SK-N-SH (cell line): ENCODE measurements at regions not wholly inside any gene's neighbourhood (a gene's known extent, or its start where the extent isn't known, plus 50 kb on each side); places are given as distances from the start of the nearest gene placed in this dataset.

Experiments
- CTCF ChIP-seq: fragments of 200-600 bp; sonication (generic); IDR thresholded peaks from 2 replicates; pipeline ENCODE4 v1.6.1; 2017; ENCODE audit warnings: antibody characterized with exemption, mild to moderate bottlenecking, moderate library complexity
- EZH2phosphoT487 ChIP-seq: fragments of 200-600 bp; sonication (generic); IDR thresholded peaks from 2 replicates; pipeline ENCODE4 v1.6.1; 2017; ENCODE audit warnings: low read depth, mixed run types, mild to moderate bottlenecking, antibody characterized with exemption, moderate library complexity, borderline replicate concordance
- GATA2 ChIP-seq: sonication (generic); formaldehyde crosslinking; IDR thresholded peaks from 2 replicates; pipeline ENCODE4 v1.5.0; 2020; ENCODE audit warnings: mild to moderate bottlenecking, missing genetic modification reagents
- JUND ChIP-seq: IDR thresholded peaks from 2 replicates; pipeline ENCODE4 v1.4.0; 2012
- MAX ChIP-seq: IDR thresholded peaks from 2 replicates; pipeline ENCODE4 v1.4.0; 2012; ENCODE audit warnings: low read depth
- MEF2A ChIP-seq: IDR thresholded peaks from 2 replicates; pipeline ENCODE4 v1.4.0; 2012; ENCODE audit warnings: low read depth, borderline replicate concordance
- MXI1 ChIP-seq: IDR thresholded peaks from 2 replicates; pipeline ENCODE4 v1.6.1; 2012; ENCODE audit warnings: mild to moderate bottlenecking, low read depth, low read length, improper control_type of control experiment
- NFIC ChIP-seq: IDR thresholded peaks from 2 replicates; pipeline ENCODE4 v1.4.0; 2012; ENCODE audit warnings: borderline replicate concordance
- RAD21 ChIP-seq: IDR thresholded peaks from 2 replicates; pipeline ENCODE4 v1.6.1; 2012; ENCODE audit warnings: mild to moderate bottlenecking, low read length
- REST ChIP-seq: IDR thresholded peaks from 2 replicates; pipeline ENCODE4 v1.6.1; 2012; ENCODE audit warnings: mild to moderate bottlenecking, low read depth, low read length, moderate library complexity
- RFX5 ChIP-seq: IDR thresholded peaks from 2 replicates; pipeline ENCODE4 v1.6.1; 2012; ENCODE audit warnings: mild to moderate bottlenecking, improper control_type of control experiment, low read length
- RXRA ChIP-seq: IDR thresholded peaks from 2 replicates; pipeline ENCODE4 v1.4.0; 2012; ENCODE audit warnings: low read depth, mild to moderate bottlenecking, borderline replicate concordance
- USF1 ChIP-seq: IDR thresholded peaks from 2 replicates; pipeline ENCODE4 v1.4.0; 2012; ENCODE audit warnings: low read depth, borderline replicate concordance
- YY1 ChIP-seq: IDR thresholded peaks from 2 replicates; pipeline ENCODE4 v1.4.0; 2012; ENCODE audit warnings: low read depth, mild to moderate bottlenecking

- no peak for TF ChIP-seq MXI1
- no peak for TF ChIP-seq CTCF
- no peak for TF ChIP-seq RXRA
- no peak for TF ChIP-seq JUND
- TF ChIP-seq MAX = no peak
- TF ChIP-seq RFX5 = no peak
- TF ChIP-seq GATA2 (CRISPR knock-in tag) = no peak
- no peak for TF ChIP-seq YY1
- no peak for TF ChIP-seq REST
- no peak for TF ChIP-seq MEF2A
- TF ChIP-seq RAD21 = no peak
- TF ChIP-seq USF1 = no peak
- TF ChIP-seq EZH2phosphoT487 = no peak
- no peak for TF ChIP-seq NFIC
Observed at GRCh38 chr12:127267128-127267527, 999.8 kb upstream of the TMEM132C start.
